Head of caudate nucleus (tissue), 42 donors: ENCODE measurements at regions not wholly inside any gene's neighbourhood (a gene's known extent, or its start where the extent isn't known, plus 50 kb on each side); places are given as distances from the start of the nearest gene placed in this dataset.

Experiments
- DNase-seq, 42 donors: peaks; one replicate each; pipeline versions ENCODE4 v3.0.0 to v3.0.0-alpha.2; 2020 to 2021; ENCODE audit warnings: mixed read lengths in 7 of 42
- intact Hi-C: fragments of 100-400 bp; cut with DNase I; formaldehyde crosslinking; loops from one replicate; pipeline ENCODE4 v1.15.0; 2022

- intact Hi-C loops: no loop called here
- DNase-seq: no peak
Measured at GRCh38 chr18:37965572-37965970, 400.0 kb upstream of the CELF4 start.

GRCh38 chr18:37964885-37965571 is 399.4 kb upstream of the CELF4 start:
- intact Hi-C loops: no loop called here
- no peak for DNase-seq

- intact Hi-C loops: no loop called here
Measured at GRCh38 chr18:37963837-37964236, 398.2 kb upstream of the CELF4 start.

GRCh38 chr18:37962316-37962966 is 396.8 kb upstream of the CELF4 start:
- no peak for DNase-seq
- intact Hi-C loops: no loop called here

More at GRCh38 chr18:37963837-37964236, 398.2 kb upstream of the CELF4 start:
- no peak for DNase-seq

DNA sequence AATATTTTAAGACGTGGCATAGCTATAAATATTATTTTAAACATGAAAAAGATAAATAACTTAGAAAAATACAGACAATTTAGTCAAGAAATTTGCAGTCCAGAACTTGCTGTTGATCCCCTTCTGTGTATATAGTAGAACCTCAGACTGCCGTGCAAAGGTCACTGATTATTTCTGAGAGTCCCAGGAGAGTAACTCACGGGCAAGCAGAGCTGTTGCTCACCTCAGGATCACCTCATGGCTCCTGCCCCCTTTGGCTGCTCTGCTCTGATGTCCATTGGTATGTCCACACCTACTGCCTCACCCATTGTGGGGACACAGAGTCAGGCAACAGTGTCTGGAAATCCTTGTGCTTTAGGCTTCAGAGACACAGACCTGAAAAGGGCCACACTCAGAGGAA is 392.9 kb upstream of the CELF4 start:
- no peak for DNase-seq

GRCh38 chr18:37956902-37957301 is 391.3 kb upstream of the CELF4 start:
- intact Hi-C loops: no loop called here
- no peak for DNase-seq

More for the DNA sequence above, 392.9 kb upstream of the CELF4 start:
- intact Hi-C loops: no loop called here

DNA sequence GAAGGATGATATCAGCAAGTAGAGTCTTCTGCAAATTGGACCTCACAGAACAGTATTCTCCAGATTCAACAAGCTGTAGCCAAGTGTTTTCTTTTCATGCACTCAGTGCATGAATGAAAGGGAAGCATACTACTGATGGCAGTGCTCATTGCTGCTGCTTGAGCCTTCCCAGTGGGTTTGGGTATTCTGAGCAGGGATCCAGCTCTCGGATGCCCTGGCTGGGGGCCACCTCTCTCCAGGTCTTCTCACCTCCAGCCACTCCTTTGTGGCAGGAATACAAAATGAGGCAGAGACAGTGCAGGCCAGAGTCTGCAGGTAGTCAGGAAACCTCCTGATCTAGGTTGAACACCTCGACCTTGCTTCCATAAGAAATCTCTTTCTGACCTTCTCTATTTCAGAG is 390.4 kb upstream of the CELF4 start:
- no peak for DNase-seq
- intact Hi-C loops: no loop called here

- intact Hi-C loops: no loop called here
- no peak for DNase-seq
Measured at GRCh38 chr18:37955201-37955600, 389.6 kb upstream of the CELF4 start.

- no peak for DNase-seq
- intact Hi-C loops: no loop called here
Measured at GRCh38 chr18:37953876-37954275, 388.3 kb upstream of the CELF4 start.

GRCh38 chr18:37948471-37948870 is 382.9 kb upstream of the CELF4 start:
- intact Hi-C loops: no loop called here
- DNase-seq: no peak

DNA sequence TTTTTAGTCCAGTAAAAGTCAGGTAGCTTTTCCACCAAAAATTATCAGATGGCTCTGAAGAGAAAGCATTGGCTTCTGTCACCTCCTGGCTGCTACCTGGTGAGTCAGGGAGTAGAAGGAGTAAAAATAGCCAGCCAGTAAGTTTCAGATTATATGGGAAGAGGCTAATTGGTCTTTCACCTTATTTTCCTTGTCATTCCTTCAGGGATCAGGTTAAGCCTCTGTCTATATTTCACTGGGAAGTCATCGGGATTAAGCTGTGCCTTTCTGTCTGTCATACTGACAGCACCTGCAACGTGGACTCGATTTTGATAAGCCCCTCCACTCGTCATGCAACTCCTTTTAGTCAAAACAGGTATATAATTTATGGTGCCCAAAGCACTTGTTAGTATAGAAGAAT is 380.7 kb upstream of the CELF4 start:
- DNase-seq: no peak
- intact Hi-C loops: no loop called here

DNA sequence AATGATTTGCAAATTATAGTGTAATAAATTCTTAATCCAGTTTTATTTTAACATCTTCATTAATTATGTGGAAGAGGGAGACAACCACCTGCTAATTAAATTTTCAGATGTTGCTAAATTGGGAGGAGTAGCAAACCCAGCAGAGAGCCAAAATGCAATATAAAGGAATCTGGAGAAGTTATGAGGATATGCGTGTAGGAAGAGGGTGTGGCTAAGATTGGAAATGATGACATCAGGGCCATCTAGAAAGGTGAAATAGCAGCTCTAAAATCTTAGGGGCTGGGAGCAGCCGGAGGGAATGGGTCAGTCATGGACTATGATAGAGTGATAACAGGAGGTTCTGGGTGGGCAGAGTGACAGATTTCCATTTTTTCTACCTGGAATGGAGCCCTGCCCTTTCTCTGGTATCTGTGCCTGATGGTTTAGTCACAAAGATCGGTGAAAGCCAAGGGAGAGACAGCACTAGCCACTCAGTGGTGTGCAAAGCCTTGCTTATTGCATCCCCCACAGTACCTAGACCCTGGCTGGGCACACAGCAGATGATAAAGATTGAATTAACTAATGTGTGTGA is 379.2 kb upstream of the CELF4 start:
- intact Hi-C loops: no loop called here
- DNase-seq: no peak

DNA sequence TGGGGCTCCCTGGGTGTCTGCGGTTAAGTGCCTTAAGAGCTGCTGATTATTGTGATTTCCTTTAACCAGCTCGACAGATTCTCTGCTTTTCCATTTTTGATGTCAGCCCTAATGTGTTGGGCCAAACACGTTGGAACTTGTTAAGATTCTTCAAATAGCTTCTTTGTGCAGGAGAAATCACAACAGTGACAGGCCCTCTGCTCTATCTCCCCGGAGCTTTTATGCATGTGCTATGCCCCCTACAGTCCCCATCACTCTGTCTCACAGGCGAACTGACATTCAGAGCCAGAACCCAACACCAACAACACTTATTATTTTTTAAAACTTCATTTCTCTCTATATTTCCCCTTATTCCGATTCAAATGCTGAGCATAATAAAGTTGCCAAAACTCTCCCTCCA is 371.7 kb upstream of the CELF4 start:
- peak in 2 of 42 donors; percentile 11 to 39 for DNase-seq
- intact Hi-C loops: no loop called here

DNA sequence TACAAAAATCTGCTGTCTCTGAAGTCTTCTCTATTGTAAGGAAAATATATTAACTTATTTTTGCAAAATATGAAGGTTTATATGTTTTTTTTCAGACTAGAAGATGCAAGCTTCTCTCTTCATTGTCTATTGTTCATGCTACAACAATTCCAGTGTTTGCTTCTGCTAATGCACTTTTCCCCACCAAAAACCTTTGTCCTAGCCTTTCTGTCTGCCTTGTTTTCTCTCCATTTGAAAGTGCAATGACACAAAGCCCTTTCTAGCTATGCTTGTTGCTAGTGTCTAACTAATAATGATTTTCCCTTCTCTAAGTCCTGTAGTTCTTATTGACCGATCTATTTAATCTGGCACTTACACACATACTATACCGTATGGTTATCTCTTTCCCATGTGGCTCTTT is 369.5 kb upstream of the CELF4 start:
- peak in 1 of 42 donors; percentile 8 for DNase-seq

DNA sequence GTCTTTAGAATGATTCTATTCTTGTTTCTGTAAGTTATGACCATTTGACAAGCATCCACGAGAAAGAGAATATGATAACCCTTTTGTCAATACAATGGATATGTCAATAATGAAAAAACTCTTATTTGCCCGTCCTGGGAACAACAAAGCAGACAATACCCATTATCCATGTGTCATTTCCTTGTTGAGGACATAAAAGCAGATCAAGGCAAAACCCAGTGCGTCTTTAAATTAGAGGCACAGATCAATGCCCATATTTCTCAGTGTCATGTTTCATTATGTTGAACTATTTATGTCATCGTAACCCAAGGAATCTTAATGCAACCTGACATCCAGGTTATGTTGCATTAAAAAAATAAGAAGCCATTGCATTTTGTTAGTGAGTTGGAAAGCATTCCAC is 365.0 kb upstream of the CELF4 start:
- intact Hi-C loops: no loop called here

More for the DNA sequence above, 369.5 kb upstream of the CELF4 start:
- intact Hi-C loops: no loop called here

GRCh38 chr18:37922162-37922561 is 356.6 kb upstream of the CELF4 start:
- DNase-seq: no peak
- intact Hi-C loops: no loop called here

More for the DNA sequence above, 365.0 kb upstream of the CELF4 start:
- DNase-seq: no peak

GRCh38 chr18:37920865-37921264 is 355.3 kb upstream of the CELF4 start:
- DNase-seq: no peak

GRCh38 chr18:37913051-37913450 is 347.5 kb upstream of the CELF4 start:
- no peak for DNase-seq
- intact Hi-C loops: no loop called here

More at GRCh38 chr18:37920865-37921264, 355.3 kb upstream of the CELF4 start:
- intact Hi-C loops: no loop called here

DNA sequence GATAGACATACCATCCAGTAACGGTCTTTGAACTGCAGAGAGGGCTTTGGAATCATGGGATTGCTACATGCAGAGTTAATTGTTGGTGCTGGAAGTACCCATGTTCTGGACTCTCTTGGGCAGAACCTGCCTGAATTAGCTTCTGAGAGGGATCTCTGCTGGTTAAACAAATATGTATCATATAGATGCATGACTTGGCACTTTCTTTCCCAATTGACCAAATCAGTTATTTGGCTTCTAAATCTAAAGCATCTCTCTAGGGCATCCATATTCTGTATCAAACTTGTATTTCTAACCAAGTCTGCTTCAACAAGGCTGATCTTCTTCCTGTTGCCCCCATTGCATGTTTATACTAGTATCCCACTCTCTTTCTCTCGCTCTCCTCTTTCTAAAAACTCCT is 336.7 kb upstream of the CELF4 start:
- DNase-seq: no peak
- intact Hi-C loops: no loop called here

GRCh38 chr18:37900326-37900725 is 334.7 kb upstream of the CELF4 start:
- intact Hi-C loops: no loop called here

GRCh38 chr18:37889963-37890362 is 324.4 kb upstream of the CELF4 start:
- DNase-seq: no peak
- intact Hi-C loops: no loop called here

More at GRCh38 chr18:37900326-37900725, 334.7 kb upstream of the CELF4 start:
- DNase-seq: no peak
